A673 (cell line): ENCODE measurements at regions not wholly inside any gene's neighbourhood (a gene's known extent, or its start where the extent isn't known, plus 50 kb on each side); places are given as distances from the start of the nearest gene placed in this dataset.

Source experiments
- BruUV-seq: library from RNA; stranded (reverse); fragments of 400-500 nt; replicated peaks from 2 replicates; lab custom pipeline; 2021; lab: Mats Ljungman, UMichigan
- CTCF ChIA-PET: fragments of 300-600 bp; sonication (Branson Sonifier 250); formaldehyde crosslinking; loops from one replicate; lab custom pipeline; 2022; ENCODE audit warnings: antibody characterized with exemption; lab: Charles Lee
- POLR2A ChIA-PET: fragments of 300-600 bp; sonication (Branson Sonifier 250); formaldehyde crosslinking; loops from one replicate; lab custom pipeline; 2022; ENCODE audit warnings: antibody characterized with exemption; ENCODE audit not compliant: low non-redundant PET; lab: Charles Lee
- DNase-seq: peaks from one replicate; pipeline ENCODE4 v3.0.0-alpha.2; 2015; ENCODE audit warnings: low spot score
- H3K27ac ChIP-seq: fragments of 200-600 bp; sonication (generic); 2 replicates; pipeline ENCODE4 v1.5.1; 2016; ENCODE audit warnings: mixed run types, low read depth, mild to moderate bottlenecking, mixed read lengths, antibody characterized with exemption, low read length; ENCODE audit not compliant: poor library complexity, severe bottlenecking
- H3K27me3 ChIP-seq: fragments of 200-600 bp; sonication (generic); replicated peaks from 2 replicates; pipeline ENCODE4 v1.6.1; 2017; ENCODE audit warnings: mixed run types, low read depth, mild to moderate bottlenecking, mixed read lengths, antibody characterized with exemption, low read length; ENCODE audit not compliant: insufficient read depth, poor library complexity
- H3K36me3 ChIP-seq: fragments of 200-600 bp; sonication (generic); 2 replicates; pipeline ENCODE4 v1.6.1; 2016; ENCODE audit warnings: mixed run types, mild to moderate bottlenecking, mixed read lengths, antibody characterized with exemption, low read length; ENCODE audit not compliant: insufficient read depth, poor library complexity, severe bottlenecking
- H3K4me1 ChIP-seq: fragments of 200-600 bp; sonication (generic); 2 replicates; pipeline ENCODE4 v1.6.1; 2017; ENCODE audit warnings: mixed run types, mild to moderate bottlenecking, mixed read lengths, antibody characterized with exemption, low read length; ENCODE audit not compliant: insufficient read depth, poor library complexity, severe bottlenecking
- H3K4me3 ChIP-seq: fragments of 200-600 bp; sonication (generic); 2 replicates; pipeline ENCODE4 v1.5.1; 2016; ENCODE audit warnings: low read depth, mixed run types, mild to moderate bottlenecking, mixed read lengths, low read length; ENCODE audit not compliant: poor library complexity, severe bottlenecking
- H3K9me3 ChIP-seq: fragments of 200-600 bp; sonication (generic); 2 replicates; pipeline ENCODE4 v1.6.1; 2016; ENCODE audit warnings: mixed run types, low read depth, mild to moderate bottlenecking, mixed read lengths, antibody characterized with exemption, low read length; ENCODE audit not compliant: poor library complexity, severe bottlenecking
- EZH2 ChIP-seq: fragments of 200-600 bp; sonication (generic); IDR thresholded peaks from 2 replicates; pipeline ENCODE4 v1.6.1; 2017; ENCODE audit warnings: borderline replicate concordance, low read depth, mild to moderate bottlenecking, mixed read lengths, antibody characterized with exemption, low read length; ENCODE audit not compliant: poor library complexity, severe bottlenecking
- intact Hi-C: fragments of 100-400 bp; cut with micrococcal nuclease; formaldehyde crosslinking; loops from one replicate; pipeline ENCODE4 v1.10.0; 2022; ENCODE audit not compliant: unreplicated experiment
- TF ChIP-seq, protein P1 (sequence below): fragments of 300-800, 200-600 bp; sonication (generic); conservative IDR thresholded peaks from 2 replicates; pipeline ENCODE4 v1.5.1; 2017; ENCODE audit warnings: low read depth, mild to moderate bottlenecking, antibody characterized with exemption, low read length, moderate library complexity, mixed read lengths

DNA sequence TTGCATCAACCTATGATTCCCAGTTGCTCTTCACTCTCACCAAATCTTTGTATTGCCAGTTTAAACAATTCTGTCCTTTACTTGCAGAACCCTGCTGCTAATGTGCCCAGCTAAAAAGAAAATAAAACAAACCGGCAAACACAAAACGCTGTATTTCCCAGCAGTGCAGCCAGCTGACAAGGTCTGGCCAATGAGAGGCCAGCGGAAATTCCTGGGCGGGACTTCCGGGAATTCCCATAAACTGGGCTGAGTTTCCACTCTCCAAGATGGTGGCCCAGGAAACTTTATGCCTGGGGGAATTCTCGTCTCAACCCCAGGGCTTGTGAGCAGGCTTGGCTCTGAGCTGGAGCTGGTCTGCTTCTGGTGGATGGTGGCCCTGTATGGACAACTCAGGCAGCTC, 807.3 kb upstream of the TMEM132C start:
- Histone ChIP-seq H3K27ac (no peak overlapping the region), H3K36me3 (no peaks in the 10 kb centered on the region), H3K27me3 (peaks cover 46% of the 10 kb centered on the region), H3K4me3 (no peak overlapping the region), H3K9me3 (no peaks in the 10 kb centered on the region), H3K4me1 (no peaks in the 10 kb centered on the region)
- no peak for DNase-seq
- intact Hi-C loops, result no loop called here
- BruUV-seq, result no TSS peak
- ChIA-PET POLR2A (no interaction called here), CTCF (no interaction called here)
- TF ChIP-seq, protein P1, sequence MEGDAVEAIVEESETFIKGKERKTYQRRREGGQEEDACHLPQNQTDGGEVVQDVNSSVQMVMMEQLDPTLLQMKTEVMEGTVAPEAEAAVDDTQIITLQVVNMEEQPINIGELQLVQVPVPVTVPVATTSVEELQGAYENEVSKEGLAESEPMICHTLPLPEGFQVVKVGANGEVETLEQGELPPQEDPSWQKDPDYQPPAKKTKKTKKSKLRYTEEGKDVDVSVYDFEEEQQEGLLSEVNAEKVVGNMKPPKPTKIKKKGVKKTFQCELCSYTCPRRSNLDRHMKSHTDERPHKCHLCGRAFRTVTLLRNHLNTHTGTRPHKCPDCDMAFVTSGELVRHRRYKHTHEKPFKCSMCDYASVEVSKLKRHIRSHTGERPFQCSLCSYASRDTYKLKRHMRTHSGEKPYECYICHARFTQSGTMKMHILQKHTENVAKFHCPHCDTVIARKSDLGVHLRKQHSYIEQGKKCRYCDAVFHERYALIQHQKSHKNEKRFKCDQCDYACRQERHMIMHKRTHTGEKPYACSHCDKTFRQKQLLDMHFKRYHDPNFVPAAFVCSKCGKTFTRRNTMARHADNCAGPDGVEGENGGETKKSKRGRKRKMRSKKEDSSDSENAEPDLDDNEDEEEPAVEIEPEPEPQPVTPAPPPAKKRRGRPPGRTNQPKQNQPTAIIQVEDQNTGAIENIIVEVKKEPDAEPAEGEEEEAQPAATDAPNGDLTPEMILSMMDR, result no peak
- TF ChIP-seq EZH2, result no peak

DNA sequence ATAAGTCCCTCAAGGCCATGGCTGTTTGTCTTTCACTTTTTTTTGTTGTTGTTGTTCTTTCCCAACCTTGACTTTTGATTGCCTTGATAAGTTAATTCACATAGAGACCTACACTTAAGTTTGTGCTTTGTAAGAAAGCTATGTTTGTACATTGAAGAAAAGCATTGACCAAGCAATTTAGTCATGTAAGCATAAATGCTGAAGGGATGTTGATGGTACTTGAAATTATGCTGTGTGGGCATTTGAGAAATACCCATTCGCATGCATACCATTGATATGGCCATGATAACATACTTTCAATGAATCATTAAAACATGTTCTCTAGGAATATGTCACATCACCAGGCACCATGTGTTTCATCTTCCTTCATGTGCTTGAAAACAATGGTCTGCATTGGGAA, 803.7 kb upstream of the TMEM132C start:
- H3K36me3 ChIP-seq, result no peaks in the 10 kb centered on the region
- H3K9me3 ChIP-seq, result no peaks in the 10 kb centered on the region
- no TSS peak for BruUV-seq
- no peak overlapping the region for H3K4me3 ChIP-seq
- no peaks in the 10 kb centered on the region for H3K4me1 ChIP-seq
- intact Hi-C loops, result no loop called here
- POLR2A ChIA-PET, result no interaction called here
- DNase-seq, result no peak
- no peak for TF ChIP-seq EZH2
- TF ChIP-seq, protein P1, result no peak
- no peak overlapping the region for H3K27ac ChIP-seq
- CTCF ChIA-PET, result no interaction called here
- H3K27me3 ChIP-seq, result peaks cover 57% of the 10 kb centered on the region

DNA sequence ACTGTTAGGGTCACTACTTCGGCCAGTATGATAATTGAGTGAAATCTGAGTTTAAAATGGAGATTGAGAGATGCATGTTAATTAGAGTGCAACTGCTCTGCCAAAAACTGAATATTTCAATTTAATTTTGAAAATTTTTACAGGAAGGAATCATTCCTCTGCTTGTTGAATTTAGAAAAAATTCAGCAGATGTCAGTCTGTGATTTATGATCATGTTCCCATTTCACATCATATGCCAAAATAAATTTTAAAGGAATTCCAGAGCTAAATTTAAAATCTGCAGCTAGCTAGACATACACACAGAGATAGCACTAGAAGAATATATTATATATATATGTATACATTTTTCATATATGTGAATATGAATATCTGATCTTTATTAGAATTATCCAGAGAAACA, 797.6 kb upstream of the TMEM132C start:
- CTCF ChIA-PET, result no interaction called here
- no peak for TF ChIP-seq EZH2
- TF ChIP-seq, protein P1, result no peak

More for the DNA sequence above, 797.6 kb upstream of the TMEM132C start:
- no peaks in the 10 kb centered on the region for H3K36me3 ChIP-seq
- H3K27me3 ChIP-seq, result peaks cover 44% of the 10 kb centered on the region
- intact Hi-C loops, result no loop called here
- DNase-seq, result no peak
- no peaks in the 10 kb centered on the region for H3K4me1 ChIP-seq
- BruUV-seq, result no TSS peak
- H3K9me3 ChIP-seq, result no peaks in the 10 kb centered on the region
- POLR2A ChIA-PET, result no interaction called here
- no peak overlapping the region for H3K4me3 ChIP-seq
- no peak overlapping the region for H3K27ac ChIP-seq
